Choroid plexus epithelial cell (primary cell): ENCODE measurements at regions not wholly inside any gene's neighbourhood (a gene's known extent, or its start where the extent isn't known, plus 50 kb on each side); places are given as distances from the start of the nearest gene placed in this dataset.

ENCODE experiments used
- DNase-seq: peaks from one replicate; pipeline ENCODE4 v3.0.0-alpha.2; 2010; ENCODE audit warnings: low read depth
- H3K4me3 ChIP-seq: 2 replicates; pipeline ENCODE4 v1.5.1; 2011; ENCODE audit warnings: low read depth, mild to moderate bottlenecking, control low read depth, low read length, moderate library complexity
- TF ChIP-seq, protein P1 (sequence below): conservative IDR thresholded peaks from 2 replicates; pipeline ENCODE4 v1.5.1; 2011; ENCODE audit warnings: low read depth, mild to moderate bottlenecking, control low read depth, inconsistent platforms, low read length, moderate library complexity

DNA sequence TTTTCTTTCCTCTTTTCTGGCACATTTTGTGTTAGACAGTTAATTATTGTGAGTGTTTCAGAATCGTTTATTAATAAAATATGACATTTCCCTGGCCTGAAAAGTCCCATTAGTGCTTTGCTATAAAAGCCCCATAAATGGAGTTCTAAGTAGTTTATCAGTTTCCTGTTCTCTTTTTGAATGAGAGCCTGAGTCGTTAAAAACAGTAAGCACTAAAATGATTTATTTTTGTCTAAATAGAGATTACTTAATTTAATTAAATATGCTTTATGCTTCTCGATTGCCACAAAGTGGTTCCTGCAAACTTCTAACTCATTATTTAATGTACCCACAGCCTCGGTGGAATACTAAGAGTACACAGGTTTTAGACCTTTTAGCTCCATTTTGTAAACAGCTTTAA lies 577.9 kb downstream of the C6orf118 start:
- TF ChIP-seq, protein P1, sequence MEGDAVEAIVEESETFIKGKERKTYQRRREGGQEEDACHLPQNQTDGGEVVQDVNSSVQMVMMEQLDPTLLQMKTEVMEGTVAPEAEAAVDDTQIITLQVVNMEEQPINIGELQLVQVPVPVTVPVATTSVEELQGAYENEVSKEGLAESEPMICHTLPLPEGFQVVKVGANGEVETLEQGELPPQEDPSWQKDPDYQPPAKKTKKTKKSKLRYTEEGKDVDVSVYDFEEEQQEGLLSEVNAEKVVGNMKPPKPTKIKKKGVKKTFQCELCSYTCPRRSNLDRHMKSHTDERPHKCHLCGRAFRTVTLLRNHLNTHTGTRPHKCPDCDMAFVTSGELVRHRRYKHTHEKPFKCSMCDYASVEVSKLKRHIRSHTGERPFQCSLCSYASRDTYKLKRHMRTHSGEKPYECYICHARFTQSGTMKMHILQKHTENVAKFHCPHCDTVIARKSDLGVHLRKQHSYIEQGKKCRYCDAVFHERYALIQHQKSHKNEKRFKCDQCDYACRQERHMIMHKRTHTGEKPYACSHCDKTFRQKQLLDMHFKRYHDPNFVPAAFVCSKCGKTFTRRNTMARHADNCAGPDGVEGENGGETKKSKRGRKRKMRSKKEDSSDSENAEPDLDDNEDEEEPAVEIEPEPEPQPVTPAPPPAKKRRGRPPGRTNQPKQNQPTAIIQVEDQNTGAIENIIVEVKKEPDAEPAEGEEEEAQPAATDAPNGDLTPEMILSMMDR, result no peak
- DNase-seq, result no peak
- H3K4me3 ChIP-seq, result no peak overlapping the region

DNA sequence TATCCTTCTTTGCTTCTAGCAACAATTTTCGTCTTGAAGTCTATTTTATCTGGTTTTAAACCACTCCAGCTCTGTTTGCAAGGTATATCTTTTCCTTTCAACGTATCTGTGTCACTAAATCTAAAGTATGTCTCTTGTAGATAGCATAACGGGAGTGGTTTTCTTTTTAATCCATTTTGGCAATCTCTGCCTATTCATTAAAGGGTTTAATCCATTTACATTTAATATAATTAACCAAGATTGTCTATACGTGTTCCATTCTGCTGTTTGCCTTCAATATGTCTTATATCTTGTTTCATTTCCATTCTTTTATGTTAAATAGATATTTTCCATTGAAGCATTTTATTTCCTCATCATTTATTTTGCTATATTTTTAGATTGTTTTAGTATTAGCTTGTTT lies 587.9 kb downstream of the C6orf118 start:
- no peak for DNase-seq
- TF ChIP-seq, protein P1, result no peak
- H3K4me3 ChIP-seq, result no peak overlapping the region

DNA sequence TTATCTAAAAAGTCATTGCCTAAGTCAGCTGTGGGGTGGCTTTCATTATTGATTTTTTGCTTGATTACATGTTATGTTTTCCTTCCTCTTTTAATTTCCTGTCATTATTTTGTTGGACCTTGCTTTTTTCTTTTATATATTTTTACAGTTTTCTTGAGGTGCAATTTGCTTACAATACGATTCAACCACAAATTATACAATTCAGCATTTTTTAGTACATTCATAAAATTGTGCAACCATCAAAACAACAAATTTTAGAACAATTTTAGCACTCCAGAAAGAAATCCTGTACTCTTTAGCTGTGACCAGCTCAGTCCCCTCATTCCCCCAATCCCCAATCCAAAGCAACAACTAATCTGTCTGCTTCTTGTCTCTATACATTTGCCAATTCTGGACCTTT lies 608.9 kb downstream of the C6orf118 start:
- no peak overlapping the region for H3K4me3 ChIP-seq
- TF ChIP-seq, protein P1, result no peak
- no peak for DNase-seq

DNA sequence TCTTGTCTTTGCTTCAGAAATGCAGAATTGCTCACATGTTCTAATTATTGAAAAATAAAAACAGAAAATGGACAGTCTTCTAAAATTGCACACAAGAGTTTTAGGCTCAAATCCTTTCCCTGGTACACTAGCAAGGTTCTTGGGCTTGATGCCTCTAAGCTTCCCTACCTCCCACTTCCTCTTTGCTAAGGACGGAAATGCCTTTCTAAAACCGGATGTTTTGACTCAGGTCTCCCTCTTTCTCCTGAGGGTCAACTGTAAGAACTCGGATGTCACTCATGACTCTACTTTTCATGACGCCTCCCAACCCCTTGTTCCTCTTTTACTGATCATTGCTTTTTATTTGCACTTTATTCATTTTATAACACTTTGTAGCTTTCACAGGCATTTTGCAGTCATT lies 613.5 kb downstream of the C6orf118 start:
- no peak for DNase-seq
- no peak overlapping the region for H3K4me3 ChIP-seq
- TF ChIP-seq, protein P1, result no peak

DNA sequence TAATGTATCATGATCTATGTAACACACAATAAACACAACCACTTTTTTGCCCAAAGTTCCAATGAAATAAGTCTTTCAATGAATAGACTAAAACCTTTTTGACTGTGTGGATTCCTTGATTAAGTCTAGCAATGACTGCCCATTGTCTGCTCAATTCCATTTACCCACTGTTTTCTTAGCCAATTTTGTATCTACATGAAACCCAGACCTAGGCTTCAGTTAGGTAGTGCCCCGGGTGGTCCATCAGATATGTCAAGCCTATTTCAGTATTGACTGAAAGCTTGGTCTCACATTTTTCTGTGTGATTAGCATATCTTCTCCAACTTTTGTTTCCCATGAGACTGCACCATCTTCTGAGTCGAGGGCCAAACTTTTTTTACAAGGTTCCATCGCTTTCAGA lies 615.0 kb downstream of the C6orf118 start:
- DNase-seq, result no peak
- TF ChIP-seq, protein P1, result no peak
- H3K4me3 ChIP-seq, result no peak overlapping the region

DNA sequence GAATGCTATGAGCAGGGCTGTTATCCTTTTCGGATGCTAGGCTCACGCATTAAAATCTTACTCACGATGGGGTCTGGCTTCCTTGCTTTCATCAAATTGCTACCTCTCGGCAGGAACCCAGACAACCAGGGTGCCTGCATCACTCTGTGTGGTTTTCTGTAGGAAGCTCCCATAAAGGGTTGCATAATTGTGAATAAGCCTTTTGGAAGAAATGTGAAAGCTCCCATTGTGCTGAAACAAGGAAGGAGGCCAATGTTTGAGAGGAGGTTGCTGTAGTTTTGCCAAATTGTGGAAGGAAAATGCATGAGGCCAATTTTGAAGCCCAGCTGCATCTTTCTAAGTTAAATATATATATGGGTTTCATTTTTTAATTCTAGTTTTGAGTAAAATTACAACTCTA lies 615.5 kb downstream of the C6orf118 start:
- TF ChIP-seq, protein P1, result no peak
- no peak for DNase-seq
- H3K4me3 ChIP-seq, result no peak overlapping the region

DNA sequence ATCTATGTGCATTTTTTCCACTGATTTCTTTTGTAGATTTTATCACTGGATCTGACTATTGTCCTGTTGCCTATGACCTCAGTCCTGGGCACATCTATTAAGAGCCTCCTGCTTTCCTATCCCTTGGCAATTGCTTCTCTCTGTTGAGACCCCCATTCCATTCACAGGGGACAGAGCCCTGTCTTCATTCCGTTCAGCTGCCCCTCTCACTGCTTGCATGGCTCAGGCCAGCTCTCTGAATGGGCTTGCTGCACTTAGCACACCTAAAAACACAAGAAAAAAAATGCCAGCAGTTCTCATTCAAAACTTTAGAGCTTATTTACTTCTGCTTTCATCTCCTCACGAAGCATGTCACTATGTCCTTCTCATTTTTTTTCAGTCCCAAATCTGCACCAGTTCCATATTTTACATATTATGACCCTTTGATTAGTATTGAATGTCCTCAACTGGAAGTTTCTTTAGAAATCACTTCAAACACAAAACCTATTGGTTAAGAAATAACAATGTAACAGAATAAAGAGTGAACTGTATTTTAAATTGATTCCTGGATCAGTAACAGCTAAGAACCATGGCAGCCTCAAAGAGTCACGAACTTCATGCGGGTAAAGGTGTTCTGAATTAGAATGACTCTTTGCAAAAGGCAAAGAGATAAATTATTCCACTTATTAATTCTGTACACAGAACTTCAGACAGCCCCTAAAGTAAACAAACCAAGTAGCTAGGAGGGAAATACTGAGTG lies 616.5 kb downstream of the C6orf118 start:
- H3K4me3 ChIP-seq, result no peak overlapping the region
- TF ChIP-seq, protein P1, result no peak
- DNase-seq, result no peak
